ENCODE measurements at regions not wholly inside any gene's neighbourhood (a gene's known extent, or its start where the extent isn't known, plus 50 kb on each side); places are given as distances from the start of the nearest gene placed in this dataset.

DNA sequence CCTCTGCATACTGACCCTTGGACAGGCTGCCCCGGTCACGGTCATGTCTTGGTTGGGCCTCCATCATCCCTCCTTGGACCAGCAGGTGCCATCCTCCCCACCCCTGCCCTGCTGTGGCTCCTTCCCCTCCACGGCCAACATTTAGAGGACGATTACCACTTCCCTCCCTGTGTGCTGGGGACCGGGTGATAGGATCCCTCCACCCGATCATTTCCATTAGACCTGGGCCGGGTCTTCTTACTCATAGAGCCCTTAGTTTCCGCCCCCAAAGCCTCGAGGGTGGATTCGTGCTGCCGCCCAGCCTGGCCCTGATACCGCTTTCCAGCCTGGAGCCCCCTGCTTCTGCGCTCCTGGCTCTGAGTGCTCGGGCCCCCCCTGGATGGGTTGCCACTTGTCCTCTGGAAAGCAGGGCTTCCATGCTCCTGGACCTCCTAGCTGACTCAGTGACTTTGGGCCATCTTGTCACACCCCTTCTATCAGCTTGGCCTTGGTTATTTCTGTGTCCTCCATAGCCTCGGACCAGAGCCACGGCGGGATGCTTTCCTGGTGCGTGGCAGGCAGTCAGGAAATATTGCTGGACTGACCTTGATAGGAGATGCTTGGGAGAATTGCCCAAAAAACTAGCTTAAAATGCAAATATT lies 171.4 kb downstream of the SEC14L1 start:
- no peak for TF ChIP-seq POLR2AphosphoS5 (IDR thresholded peaks at IDR 0.05)

GRCh38 chr17:77312786-77313599 lies 172.2 kb downstream of the SEC14L1 start:
- H3K27me3 ChIP-seq: no peaks in the 10 kb centered on the region
- DNase-seq: peak; percentile 75 to 90
- H3K36me3 ChIP-seq: peaks cover 0 to 30% (median 9%) of the 10 kb centered on the region in 4 donors
- H3K9me3 ChIP-seq: no peaks in the 10 kb centered on the region
- H3K4me1 ChIP-seq: peaks cover 17 to 59% (median 34%) of the 10 kb centered on the region in 4 donors
- intact Hi-C loops (cut with DNase I; ENCODE audit: low total_unique reads): no loop called here
- WGBS, 5 donors: 49 to 63% (median 53%) methylated on average over 22 to 23 of the region's 23 CpGs
- peak overlapping the region in 4 of 5 donors; percentile 33 to 64 (median 50) for H3K27ac ChIP-seq
- no peak overlapping the region for H3K4me3 ChIP-seq
- TF ChIP-seq POLR2AphosphoS5 (IDR thresholded peaks at IDR 0.05) (peak in 2 of 3 donors; percentile 7 to 30), EP300 (IDR thresholded peaks at IDR 0.05) (no peak)

More for the DNA sequence above, 171.4 kb downstream of the SEC14L1 start:
- WGBS, 5 donors: 75 to 82% (median 78%) methylated on average over 18 of the region's 18 CpGs
- DNase-seq: no peak
- H3K36me3 ChIP-seq: peaks cover 0 to 30% (median 12%) of the 10 kb centered on the region in 4 donors
- no peaks in the 10 kb centered on the region for H3K9me3 ChIP-seq
- H3K27ac ChIP-seq: peak overlapping the region in 1 of 5 donors; percentile 64
- intact Hi-C loops (cut with DNase I; ENCODE audit: low total_unique reads): no loop called here
- no peak overlapping the region for H3K4me3 ChIP-seq
- peaks cover 17 to 63% (median 34%) of the 10 kb centered on the region in 4 donors for H3K4me1 ChIP-seq
- no peaks in the 10 kb centered on the region for H3K27me3 ChIP-seq

DNA sequence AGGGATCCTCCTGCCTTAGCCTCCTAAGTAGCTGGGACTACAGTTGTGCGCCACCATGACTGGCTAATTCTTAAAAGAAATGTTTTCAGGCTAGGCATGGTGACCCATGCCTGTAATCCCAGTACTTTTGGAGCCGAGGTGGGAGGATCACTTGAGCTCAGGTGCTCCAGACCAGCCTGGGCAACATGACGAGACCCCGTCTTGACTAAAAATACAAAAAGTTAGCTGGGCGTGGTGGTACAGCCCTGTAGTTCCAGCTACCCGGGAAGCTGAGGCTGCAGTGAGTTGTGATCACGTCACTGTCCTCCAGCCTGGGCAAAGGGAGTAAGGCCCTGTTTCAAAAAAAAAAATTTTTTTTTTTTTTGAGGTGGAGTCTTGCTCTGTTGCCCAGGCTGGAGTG lies 173.1 kb downstream of the SEC14L1 start:
- peak in 1 of 2 donors; percentile 1 for DNase-seq
- Histone ChIP-seq H3K27ac (peak overlapping the region in 4 of 5 donors; percentile 33 to 64 (median 50)), H3K27me3 (no peaks in the 10 kb centered on the region), H3K4me1 (peaks cover 24 to 59% (median 37%) of the 10 kb centered on the region in 4 donors), H3K36me3 (peaks cover 0 to 22% (median 7%) of the 10 kb centered on the region in 4 donors), H3K9me3 (no peaks in the 10 kb centered on the region), H3K4me3 (no peak overlapping the region)
- intact Hi-C loops (cut with DNase I; ENCODE audit: low total_unique reads): no loop called here
- 82 to 86% (median 84%) methylated on average over 7 of the region's 7 CpGs for WGBS, 5 donors
- TF ChIP-seq POLR2A (IDR thresholded peaks at IDR 0.05): no peak
- TF ChIP-seq EP300 (IDR thresholded peaks at IDR 0.05): no peak
- TF ChIP-seq POLR2AphosphoS5 (IDR thresholded peaks at IDR 0.05): no peak
- TF ChIP-seq, protein P1, sequence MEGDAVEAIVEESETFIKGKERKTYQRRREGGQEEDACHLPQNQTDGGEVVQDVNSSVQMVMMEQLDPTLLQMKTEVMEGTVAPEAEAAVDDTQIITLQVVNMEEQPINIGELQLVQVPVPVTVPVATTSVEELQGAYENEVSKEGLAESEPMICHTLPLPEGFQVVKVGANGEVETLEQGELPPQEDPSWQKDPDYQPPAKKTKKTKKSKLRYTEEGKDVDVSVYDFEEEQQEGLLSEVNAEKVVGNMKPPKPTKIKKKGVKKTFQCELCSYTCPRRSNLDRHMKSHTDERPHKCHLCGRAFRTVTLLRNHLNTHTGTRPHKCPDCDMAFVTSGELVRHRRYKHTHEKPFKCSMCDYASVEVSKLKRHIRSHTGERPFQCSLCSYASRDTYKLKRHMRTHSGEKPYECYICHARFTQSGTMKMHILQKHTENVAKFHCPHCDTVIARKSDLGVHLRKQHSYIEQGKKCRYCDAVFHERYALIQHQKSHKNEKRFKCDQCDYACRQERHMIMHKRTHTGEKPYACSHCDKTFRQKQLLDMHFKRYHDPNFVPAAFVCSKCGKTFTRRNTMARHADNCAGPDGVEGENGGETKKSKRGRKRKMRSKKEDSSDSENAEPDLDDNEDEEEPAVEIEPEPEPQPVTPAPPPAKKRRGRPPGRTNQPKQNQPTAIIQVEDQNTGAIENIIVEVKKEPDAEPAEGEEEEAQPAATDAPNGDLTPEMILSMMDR (IDR thresholded peaks at IDR 0.05): no peak

- H3K4me3 ChIP-seq: no peak overlapping the region
- H3K36me3 ChIP-seq: peaks cover 0 to 18% (median 7%) of the 10 kb centered on the region in 4 donors
- TF ChIP-seq, protein P1 (IDR thresholded peaks at IDR 0.05): no peak
- TF ChIP-seq EP300 (IDR thresholded peaks at IDR 0.05) (no peak), POLR2AphosphoS5 (IDR thresholded peaks at IDR 0.05) (no peak)
- intact Hi-C loops (cut with DNase I; ENCODE audit: low total_unique reads): no loop called here
- H3K27me3 ChIP-seq: no peaks in the 10 kb centered on the region
- H3K9me3 ChIP-seq: no peaks in the 10 kb centered on the region
- DNase-seq: peak in 1 of 2 donors; percentile 2
- peaks cover 31 to 59% (median 41%) of the 10 kb centered on the region in 4 donors for H3K4me1 ChIP-seq
- H3K27ac ChIP-seq: no peak overlapping the region
- 89 to 94% (median 93%) methylated on average over 7 to 11 of the region's 11 CpGs for WGBS, 5 donors
Measured at GRCh38 chr17:77314601-77315000, 173.8 kb downstream of the SEC14L1 start.

DNA sequence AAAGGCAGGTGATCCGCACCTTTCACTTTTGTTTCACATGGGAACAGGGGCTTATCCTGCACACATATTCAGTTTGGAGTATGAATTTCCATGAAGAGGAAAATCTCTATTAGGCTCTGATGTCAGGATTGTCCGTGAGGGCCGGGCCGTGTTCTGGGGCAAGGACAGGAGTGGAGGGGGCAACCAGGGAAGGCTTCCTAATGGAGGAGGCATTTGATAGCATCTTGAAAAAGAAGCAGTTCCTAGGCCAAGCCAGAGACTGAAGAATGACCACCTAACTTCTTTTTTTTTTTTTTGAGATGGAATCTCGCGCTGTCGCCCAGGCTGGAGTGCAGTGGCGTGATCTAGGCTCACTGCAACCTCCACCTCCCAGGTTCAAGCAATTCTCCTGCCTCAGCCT lies 174.2 kb downstream of the SEC14L1 start:
- Histone ChIP-seq H3K36me3 (peaks cover 0 to 18% (median 7%) of the 10 kb centered on the region in 4 donors), H3K27me3 (no peaks in the 10 kb centered on the region), H3K4me1 (peaks cover 33 to 61% (median 45%) of the 10 kb centered on the region in 4 donors), H3K4me3 (no peak overlapping the region), H3K27ac (peak overlapping the region in 1 of 5 donors; percentile 23), H3K9me3 (no peaks in the 10 kb centered on the region)
- WGBS, 5 donors: 91 to 100% (median 93%) methylated on average over 7 to 8 of the region's 8 CpGs
- DNase-seq: no peak
- intact Hi-C loops (cut with DNase I; ENCODE audit: low total_unique reads): no loop called here
- TF ChIP-seq POLR2AphosphoS5 (IDR thresholded peaks at IDR 0.05) (no peak), POLR2A (IDR thresholded peaks at IDR 0.05) (no peak), EP300 (IDR thresholded peaks at IDR 0.05) (no peak)
- TF ChIP-seq, protein P1 (IDR thresholded peaks at IDR 0.05): no peak

Data from stomach (tissue), 8 donors.